MM.1S (cell line): ENCODE measurements at regions not wholly inside any gene's neighbourhood (a gene's known extent, or its start where the extent isn't known, plus 50 kb on each side); places are given as distances from the start of the nearest gene placed in this dataset.

Source experiments
- DNase-seq: peaks from one replicate; pipeline ENCODE4 v3.0.0-alpha.2; 2015
- H2AFZ ChIP-seq: fragments of 300-600 bp; sonication (generic); 2 replicates; pipeline ENCODE4 v1.6.0; 2016; ENCODE audit warnings: antibody characterized with exemption, low read length
- H3F3A ChIP-seq: fragments of 300-600 bp; sonication (generic); 2 replicates; pipeline ENCODE4 v1.6.1; 2016; ENCODE audit warnings: mild to moderate bottlenecking, antibody characterized with exemption, low read length, moderate library complexity, mixed read lengths; ENCODE audit not compliant: insufficient read depth
- H3K27ac ChIP-seq: fragments of 300-600 bp; sonication (generic); 2 replicates; pipeline ENCODE4 v1.5.1; 2016; ENCODE audit warnings: mild to moderate bottlenecking, low read length
- H3K27me3 ChIP-seq: fragments of 300-600 bp; sonication (generic); replicated peaks from 2 replicates; pipeline ENCODE4 v1.6.0; 2016; ENCODE audit warnings: low read length; ENCODE audit not compliant: insufficient read depth
- H3K36me3 ChIP-seq: fragments of 300-600 bp; sonication (generic); replicated peaks from 2 replicates; pipeline ENCODE4 v1.6.1; 2016; ENCODE audit warnings: mild to moderate bottlenecking, low read length, mixed read lengths; ENCODE audit not compliant: insufficient read depth
- H3K4me1 ChIP-seq: fragments of 300-600 bp; sonication (generic); 2 replicates; pipeline ENCODE4 v1.6.1; 2016; ENCODE audit warnings: low read length, mixed read lengths
- H3K4me2 ChIP-seq: fragments of 300-600 bp; sonication (generic); 2 replicates; pipeline ENCODE4 v1.6.0; 2016; ENCODE audit warnings: low read depth, low read length
- H3K4me3 ChIP-seq: fragments of 300-600 bp; sonication (generic); 2 replicates; pipeline ENCODE4 v1.5.1; 2016; ENCODE audit warnings: low read length, mixed read lengths
- H3K79me2 ChIP-seq: fragments of 300-600 bp; sonication (generic); 2 replicates; pipeline ENCODE4 v1.6.1; 2016; ENCODE audit warnings: mixed run types, low read length, mixed read lengths
- H3K9ac ChIP-seq: fragments of 300-600 bp; sonication (generic); 2 replicates; pipeline ENCODE4 v1.6.1; 2016; ENCODE audit warnings: low read length, mixed read lengths
- H3K9me2 ChIP-seq: fragments of 300-600 bp; sonication (generic); replicated peaks from 2 replicates; pipeline ENCODE4 v1.6.1; 2016; ENCODE audit warnings: mild to moderate bottlenecking, low read length, mixed read lengths; ENCODE audit not compliant: insufficient read depth
- H3K9me3 ChIP-seq: fragments of 300-600 bp; sonication (generic); replicated peaks from 2 replicates; pipeline ENCODE4 v1.6.1; 2016; ENCODE audit warnings: mild to moderate bottlenecking, low read length, mixed read lengths; ENCODE audit not compliant: insufficient read depth
- H4K20me1 ChIP-seq: fragments of 300-600 bp; sonication (generic); 2 replicates; pipeline ENCODE4 v1.6.1; 2016; ENCODE audit warnings: mild to moderate bottlenecking, low read length, moderate library complexity, mixed read lengths; ENCODE audit not compliant: insufficient read depth
- CTCF ChIP-seq: fragments of 300-600 bp; sonication (generic); IDR thresholded peaks from 2 replicates; pipeline ENCODE4 v1.5.1; 2016; ENCODE audit warnings: antibody characterized with exemption, low read length, mixed read lengths
- EZH2 ChIP-seq: fragments of 300-600 bp; sonication (generic); optimal IDR thresholded peaks from 2 replicates; pipeline ENCODE3; 2017; ENCODE audit warnings: low read depth, mild to moderate bottlenecking, antibody characterized with exemption, low read length, mixed read lengths
- EZH2phosphoT487 ChIP-seq: fragments of 300-600 bp; sonication (generic); IDR thresholded peaks from 2 replicates; pipeline ENCODE4 v1.6.1; 2018; ENCODE audit warnings: antibody characterized with exemption, low read length

DNA sequence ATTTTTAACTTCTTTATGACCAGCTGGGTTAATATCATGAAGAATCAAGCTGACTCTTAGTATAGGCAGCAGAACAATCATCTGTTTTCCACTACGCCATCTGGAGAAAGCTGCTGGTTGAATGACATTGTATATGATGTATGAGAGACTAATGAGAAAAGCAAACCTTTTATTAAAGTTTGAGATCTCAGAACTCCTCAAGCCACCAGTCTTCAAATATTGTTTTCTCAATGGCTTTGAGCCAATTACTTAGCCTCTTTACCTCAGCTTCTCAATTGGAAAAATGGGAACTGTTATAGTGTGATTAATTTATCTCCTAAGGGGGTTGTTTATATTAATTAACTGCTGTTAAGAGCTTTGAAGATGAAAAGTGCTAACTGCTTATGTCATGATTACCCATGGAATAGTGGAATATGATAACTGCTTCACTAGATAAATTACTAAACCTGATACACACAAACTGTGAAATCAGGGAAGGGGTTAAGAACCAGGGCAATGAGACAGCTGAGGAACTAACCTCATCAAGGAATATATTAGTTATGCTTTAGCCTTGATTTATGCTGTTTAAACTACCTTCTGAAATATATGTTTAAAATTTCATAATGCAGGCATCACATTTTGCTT, 330.1 kb downstream of the SOX2 start:
- Histone ChIP-seq H3K9me2 (no peaks in the 10 kb centered on the region), H3K27ac (no peak overlapping the region), H3K4me3 (no peak overlapping the region), H3K9me3 (no peaks in the 10 kb centered on the region), H2AFZ (no peak overlapping the region), H3K4me1 (no peaks in the 10 kb centered on the region), H3K4me2 (no peak overlapping the region), H3K9ac (no peak overlapping the region), H3K36me3 (no peaks in the 10 kb centered on the region), H3K79me2 (no peaks in the 10 kb centered on the region), H4K20me1 (no peaks in the 10 kb centered on the region), H3F3A (no peaks in the 10 kb centered on the region), H3K27me3 (no peaks in the 10 kb centered on the region)
- TF ChIP-seq CTCF (no peak), EZH2 (no peak), EZH2phosphoT487 (no peak)
- no peak for DNase-seq

DNA sequence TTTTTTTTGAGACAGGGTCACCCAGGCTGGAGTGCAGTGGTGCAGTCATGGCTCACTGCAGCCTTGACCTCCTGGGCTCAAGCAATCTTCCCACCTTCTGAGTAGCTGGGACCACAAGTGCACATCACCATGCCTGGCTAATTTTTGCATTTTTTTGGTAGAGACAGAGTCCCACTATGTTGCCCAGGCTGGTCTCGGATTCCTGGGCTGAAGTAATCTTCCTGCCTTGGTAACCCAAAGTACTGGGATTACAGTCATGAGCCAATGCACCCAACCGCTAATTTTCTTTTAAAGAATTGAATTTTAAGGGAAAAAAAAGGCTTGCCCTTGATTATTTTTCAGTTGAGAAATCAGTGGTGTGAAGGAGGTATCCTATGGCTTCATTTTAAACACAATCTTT, 334.0 kb downstream of the SOX2 start:
- H3K9ac ChIP-seq, result no peak overlapping the region
- TF ChIP-seq EZH2, result no peak
- TF ChIP-seq CTCF, result no peak
- no peak for TF ChIP-seq EZH2phosphoT487
- no peak overlapping the region for H3K4me3 ChIP-seq
- no peaks in the 10 kb centered on the region for H3K36me3 ChIP-seq
- no peak overlapping the region for H3K4me2 ChIP-seq
- no peak for DNase-seq
- no peak overlapping the region for H3K27ac ChIP-seq
- H3K27me3 ChIP-seq, result no peaks in the 10 kb centered on the region
- H3K79me2 ChIP-seq, result no peaks in the 10 kb centered on the region
- no peak overlapping the region for H2AFZ ChIP-seq
- H3F3A ChIP-seq, result no peaks in the 10 kb centered on the region
- H3K9me2 ChIP-seq, result no peaks in the 10 kb centered on the region
- no peaks in the 10 kb centered on the region for H3K9me3 ChIP-seq
- no peaks in the 10 kb centered on the region for H3K4me1 ChIP-seq
- no peaks in the 10 kb centered on the region for H4K20me1 ChIP-seq

GRCh38 chr3:182046166-182046764, 334.5 kb downstream of the SOX2 start:
- Histone ChIP-seq H2AFZ (no peak overlapping the region), H3K9ac (no peak overlapping the region), H3K9me3 (no peaks in the 10 kb centered on the region), H3F3A (no peaks in the 10 kb centered on the region), H3K36me3 (no peaks in the 10 kb centered on the region), H4K20me1 (no peaks in the 10 kb centered on the region), H3K9me2 (no peaks in the 10 kb centered on the region), H3K27ac (no peak overlapping the region), H3K4me1 (no peaks in the 10 kb centered on the region), H3K4me3 (no peak overlapping the region), H3K4me2 (no peak overlapping the region), H3K27me3 (no peaks in the 10 kb centered on the region), H3K79me2 (no peaks in the 10 kb centered on the region)
- TF ChIP-seq EZH2, result no peak
- no peak for TF ChIP-seq EZH2phosphoT487
- TF ChIP-seq CTCF, result no peak
- DNase-seq, result no peak
